Hematopoietic multipotent progenitor cell (in vitro differentiated cells): ENCODE measurements at regions not wholly inside any gene's neighbourhood (a gene's known extent, or its start where the extent isn't known, plus 50 kb on each side); places are given as distances from the start of the nearest gene placed in this dataset.

Experiments used
- DNase-seq, 3 donors: peaks; one replicate each; pipeline ENCODE4 v3.0.0-alpha.2; 2011 to 2015; ENCODE audit warnings: low read depth in 2 of 3, low spot score in 2 of 3

DNA sequence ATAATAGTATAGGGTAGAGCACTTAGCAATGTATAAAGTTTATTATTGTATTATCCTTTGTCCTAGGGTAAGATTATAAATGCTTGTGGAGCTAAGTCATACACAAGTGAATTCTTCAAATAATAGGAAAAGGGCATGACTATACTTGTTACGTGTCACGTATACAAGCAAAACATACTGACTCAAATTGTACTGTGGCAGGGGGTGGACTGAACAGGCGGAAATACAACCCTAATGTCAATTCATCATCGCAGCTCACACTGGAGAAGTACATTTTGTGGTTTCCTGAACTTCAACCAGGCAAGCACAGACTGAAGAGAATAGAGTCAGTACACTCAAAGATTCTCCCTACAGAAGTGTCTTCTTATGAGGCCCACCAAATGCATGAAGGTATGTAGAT lies 201.0 kb downstream of the MBD2 start:
- DNase-seq = peak in 1 of 3 donors; percentile 33

DNA sequence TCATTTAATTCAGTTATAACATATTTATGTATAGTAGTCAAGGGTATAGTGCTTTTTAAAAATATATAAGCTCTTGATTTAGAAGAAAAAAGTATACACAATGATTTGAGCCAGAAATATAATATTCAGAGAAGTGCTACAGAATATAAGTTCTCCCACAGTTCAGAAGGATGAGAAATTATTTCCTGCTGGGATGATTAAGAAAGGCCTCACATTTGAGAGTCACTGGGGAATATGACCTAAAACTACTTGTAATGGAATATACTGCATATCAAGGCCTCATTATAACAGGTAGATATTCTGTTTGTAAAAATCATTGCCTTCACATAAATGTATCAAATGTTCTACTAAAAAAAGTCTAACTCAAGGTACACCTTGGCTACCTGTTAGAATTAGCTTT lies 203.5 kb downstream of the MBD2 start:
- DNase-seq = no peak

DNA sequence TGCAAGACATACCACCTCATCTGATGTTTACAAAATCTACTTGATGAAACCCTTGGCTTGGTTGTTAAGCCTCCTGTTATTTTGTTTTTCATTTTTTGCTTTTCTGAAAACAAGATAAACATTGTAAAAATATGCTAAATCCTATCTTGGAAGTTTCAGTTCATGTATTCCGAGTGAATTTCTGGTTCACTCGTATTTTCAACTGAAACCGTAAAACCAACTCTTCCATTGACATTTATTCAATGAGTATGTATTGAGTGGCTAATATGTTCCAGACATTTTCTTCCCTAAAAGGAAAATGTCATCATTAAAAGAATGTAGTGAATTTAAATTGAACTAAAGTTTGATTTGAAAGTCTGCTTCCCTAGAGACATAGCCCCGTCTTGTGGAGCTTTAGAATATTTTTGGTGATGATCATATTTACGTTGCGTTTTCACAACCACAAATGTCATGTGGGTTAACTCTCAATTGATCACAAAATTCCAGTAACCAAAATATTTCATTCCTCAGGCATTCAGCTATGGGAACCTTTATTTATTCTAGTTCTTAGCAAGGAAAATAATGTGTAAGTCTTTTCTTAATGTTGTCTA lies 204.2 kb downstream of the MBD2 start:
- DNase-seq = no peak

DNA sequence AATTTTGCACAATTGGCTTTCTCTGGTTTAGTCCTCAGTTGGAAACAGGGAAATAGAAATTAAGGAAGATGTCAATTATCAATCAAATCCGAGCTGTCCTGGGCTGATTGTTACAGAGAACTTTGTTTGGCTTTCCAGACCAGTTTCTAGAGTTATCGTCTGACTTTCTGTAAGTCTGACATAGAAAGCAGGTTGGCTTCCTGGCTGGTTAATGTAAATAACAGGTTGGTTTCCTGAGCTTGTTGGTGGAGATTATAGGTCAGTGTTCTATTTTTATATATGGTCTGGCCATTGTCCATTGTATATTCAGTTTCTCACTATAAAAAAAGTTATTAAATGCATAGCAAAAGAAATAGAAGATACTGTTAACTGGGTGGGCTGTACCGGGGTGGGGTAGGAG lies 204.8 kb downstream of the MBD2 start:
- DNase-seq = no peak

DNA sequence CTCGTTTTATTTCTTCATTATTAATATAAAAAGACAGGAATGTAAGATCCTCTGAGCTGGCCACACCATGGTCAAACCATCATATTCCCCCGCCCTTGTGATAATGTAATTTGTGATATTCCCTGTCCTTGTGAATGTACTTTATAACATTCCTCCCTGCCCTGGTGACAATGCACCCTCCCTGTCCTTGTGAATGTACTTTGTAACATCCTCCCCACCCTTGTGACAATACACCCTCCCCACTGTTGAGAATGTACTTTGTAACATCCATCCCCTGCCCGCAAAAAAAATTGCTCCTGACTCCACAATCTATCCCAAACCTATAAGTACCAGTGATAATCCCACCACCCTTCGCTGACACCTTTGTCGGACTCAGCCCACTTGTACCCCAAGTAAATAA lies 211.0 kb downstream of the MBD2 start:
- no peak for DNase-seq

DNA sequence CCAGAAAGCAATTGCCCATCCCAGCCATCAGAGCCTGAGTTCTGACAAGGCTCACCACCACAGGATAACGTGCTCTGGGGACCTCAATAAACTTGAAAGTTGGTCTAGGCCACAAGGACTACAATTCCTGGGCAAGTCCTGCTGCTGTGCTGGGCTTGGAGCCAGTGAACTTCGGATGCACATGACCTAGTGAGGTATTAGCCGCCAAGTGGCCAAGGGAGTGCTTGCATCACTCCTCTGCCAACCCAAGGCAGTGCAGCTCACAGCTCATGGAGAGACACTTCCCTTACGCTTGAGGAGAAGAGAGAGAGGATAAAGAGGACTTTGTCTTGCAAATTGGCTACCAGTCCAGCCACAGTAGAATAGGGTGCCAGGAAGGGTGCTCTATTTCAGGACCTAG lies 219.6 kb downstream of the MBD2 start:
- no peak for DNase-seq

DNA sequence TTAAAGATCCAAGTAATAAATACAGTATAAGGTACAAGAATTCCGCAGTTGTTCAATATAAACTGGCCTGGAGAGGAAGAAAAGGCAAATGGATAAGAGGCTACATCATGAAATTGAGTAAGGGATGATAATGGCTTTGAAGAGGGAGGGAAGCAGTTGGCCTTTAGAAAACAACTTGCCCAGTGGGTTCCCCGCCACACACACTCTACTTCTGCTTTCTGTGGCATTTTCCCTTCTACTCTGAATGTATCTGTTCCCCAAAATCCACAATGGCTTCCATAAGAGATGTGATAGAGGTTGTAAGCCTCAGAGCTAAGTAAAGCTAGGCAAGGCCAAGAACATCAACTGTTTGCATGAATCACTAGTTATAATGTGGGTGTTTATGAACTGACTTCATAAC lies 221.3 kb downstream of the MBD2 start:
- no peak for DNase-seq

DNA sequence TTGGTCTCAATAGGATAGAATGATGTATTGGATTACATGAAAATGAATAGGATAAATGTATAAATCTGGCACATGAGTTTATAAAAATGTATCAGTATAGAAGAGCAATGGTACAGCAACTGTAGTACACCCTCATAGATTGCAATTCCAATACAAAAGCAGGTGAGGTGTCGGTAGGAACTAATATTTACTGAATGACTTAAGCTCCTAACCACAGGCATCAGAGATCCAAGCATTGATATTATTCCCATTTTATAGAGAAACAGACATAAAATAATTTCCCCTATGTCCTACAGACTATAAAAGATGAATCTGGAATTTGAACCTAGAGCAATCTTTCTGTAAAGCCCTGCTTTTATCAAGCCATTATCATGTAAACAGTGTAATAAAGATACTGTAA lies 227.4 kb downstream of the MBD2 start:
- DNase-seq = no peak

DNA sequence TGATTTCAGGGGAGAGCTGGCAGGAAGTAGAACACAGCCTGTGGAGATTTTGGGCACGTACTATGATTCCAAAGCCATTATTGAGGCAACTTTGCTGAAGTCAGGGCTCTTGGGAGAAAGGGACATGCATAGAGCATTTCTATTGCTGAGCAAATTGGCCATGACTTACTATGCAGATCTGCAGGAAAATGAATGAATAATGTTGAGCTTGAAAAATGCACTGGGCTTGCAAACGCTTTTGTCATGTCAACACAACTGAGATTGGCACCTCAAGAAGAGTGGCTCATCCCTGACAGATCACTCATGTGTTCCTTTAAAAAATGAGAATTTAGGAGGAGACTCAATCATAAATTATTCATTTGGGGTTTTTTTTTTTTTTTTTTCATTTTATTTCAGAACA lies 230.5 kb downstream of the MBD2 start:
- DNase-seq = no peak

DNA sequence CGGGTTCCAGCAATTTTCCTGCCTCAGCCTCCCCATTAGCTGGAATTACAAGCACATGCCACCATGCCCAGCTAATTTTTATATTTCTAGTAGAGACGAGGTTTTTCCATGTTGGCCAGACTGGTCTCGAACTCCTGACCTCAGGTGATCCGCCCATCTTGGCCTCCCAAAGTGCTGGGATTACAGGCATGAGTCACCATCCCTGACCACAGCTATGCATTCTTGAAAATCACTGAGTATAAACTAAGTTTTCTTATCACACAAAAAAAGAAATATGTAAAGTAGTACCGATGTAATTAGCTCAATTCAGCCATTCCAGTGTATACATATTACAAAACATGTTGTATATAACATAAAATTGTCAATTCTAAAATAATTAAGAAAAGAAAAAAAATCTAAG lies 232.7 kb downstream of the MBD2 start:
- no peak for DNase-seq

DNA sequence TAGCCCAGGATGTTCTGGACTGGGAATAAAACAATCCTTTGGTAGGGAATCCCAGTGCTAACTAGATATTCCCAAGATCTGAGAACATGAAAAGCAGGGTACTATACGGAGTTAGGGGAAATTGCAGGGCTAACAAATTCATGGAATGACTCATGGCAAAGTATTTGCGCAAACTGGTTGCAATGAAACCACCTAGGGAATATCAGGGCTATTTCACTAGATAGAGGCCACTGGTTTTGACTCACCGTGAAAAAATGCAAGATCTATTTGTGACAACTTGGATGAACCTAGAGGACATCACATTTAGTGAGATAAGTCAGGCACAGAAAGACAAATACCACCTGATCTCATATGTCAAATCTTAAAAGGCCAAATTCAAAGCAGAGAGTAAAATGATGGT lies 233.3 kb downstream of the MBD2 start:
- no peak for DNase-seq

DNA sequence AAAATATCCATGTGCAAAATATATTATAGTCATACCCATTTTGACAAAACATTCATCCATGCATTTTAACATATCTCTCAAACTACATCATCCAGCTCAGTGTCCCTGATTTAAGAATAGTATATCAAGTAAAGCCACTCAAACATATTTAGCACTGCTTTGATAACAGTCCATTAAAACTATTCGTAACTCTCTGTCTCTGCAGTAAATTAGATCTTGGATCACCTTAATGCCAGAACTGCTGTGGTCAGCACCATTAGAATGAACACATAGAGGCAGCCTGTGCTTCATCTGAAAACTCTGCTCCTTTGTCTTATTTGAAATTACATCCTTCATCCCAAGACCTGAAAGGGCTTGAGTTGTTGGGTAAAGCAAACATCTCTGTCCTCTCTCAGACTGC lies 234.0 kb downstream of the MBD2 start:
- DNase-seq = no peak

DNA sequence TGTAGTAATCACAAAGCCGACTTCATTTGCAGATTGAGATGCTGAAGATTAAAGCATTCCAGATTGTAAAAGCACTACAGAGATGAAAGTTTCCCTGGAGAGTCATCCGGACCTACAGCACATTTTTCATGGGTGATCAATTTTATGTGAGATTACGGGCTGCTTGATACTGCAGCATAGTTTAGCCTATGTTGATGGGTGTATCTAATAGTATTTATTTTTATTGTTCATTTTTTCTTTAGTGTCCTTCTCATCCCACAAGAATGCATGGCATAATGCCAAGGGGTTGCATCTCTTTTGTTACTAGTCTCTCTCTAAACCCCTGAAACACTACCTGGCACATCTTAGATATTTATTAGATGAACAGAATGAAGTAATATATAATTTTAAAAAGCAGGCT lies 240.4 kb downstream of the MBD2 start:
- DNase-seq = no peak

DNA sequence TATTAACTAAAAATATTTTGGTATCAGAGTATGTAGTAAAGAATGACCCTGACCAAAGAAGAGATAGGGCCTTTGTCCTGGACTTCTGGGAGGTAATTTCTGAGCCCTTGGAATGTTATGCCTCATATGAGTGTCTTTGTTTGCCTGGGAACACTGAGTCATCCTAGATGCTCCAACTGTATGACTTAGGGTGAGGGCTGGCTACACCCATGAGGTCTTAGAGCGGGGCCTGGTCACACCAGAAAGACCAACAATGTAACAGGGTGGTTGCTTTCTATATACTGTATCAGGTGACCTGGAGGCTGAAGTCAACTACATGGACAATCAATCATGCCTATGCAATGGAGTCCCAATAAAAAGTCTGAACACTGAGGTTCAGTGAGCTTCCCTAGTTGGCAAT lies 253.1 kb downstream of the MBD2 start:
- no peak for DNase-seq

DNA sequence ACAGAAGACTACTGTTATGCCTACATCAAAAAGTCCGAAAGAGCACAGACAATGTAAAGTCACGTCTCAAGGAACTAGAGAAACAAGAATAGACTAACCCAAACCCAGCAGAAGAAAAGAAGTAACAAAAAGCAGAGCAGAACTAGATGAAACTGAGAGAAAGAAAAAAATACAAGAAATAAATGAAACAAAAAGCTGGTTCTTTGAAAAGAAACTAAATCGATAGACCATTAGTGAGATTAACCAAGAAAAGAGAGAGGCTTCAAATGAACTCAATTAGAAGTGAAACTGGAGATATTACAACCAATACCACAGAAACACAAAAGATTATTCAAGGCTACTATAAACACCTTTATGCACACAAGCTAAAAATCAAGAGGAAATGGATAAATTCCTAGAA lies 271.8 kb downstream of the MBD2 start:
- no peak for DNase-seq

DNA sequence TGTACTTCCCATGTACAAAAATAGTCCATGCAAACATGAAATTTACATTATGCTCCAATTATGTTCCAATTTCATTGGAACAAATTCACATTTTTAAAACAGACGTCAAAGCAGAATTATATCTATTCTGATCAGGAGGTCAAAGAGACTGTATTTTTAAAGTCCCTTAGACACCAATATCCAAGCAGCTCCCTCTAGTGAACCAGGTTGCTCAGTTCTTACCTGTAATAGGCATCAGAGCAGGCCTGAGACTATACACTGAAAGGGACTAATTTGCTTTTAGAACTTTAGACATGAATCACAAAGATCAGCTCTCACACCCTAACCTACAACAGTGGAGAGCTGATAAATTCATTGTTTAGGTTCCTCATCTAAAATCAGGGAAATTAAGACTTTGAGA lies 273.9 kb downstream of the MBD2 start:
- no peak for DNase-seq

DNA sequence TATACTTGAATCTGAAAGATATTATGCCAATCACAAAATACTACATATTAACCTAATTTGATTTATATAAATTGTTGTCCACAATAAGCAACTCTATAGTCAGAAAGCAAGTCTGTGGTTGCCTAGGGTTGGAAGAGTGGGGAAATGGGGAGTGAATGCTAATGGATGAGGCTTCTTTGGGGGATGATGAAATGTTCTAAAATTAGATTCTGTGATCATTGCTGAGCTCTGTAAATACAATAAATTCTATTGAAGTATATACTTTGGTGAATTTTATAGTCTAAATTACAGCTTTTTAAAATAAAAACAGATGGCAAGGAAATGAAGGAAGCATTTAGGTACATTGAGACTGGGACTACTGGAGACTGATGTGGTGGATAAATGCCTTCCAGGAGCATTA lies 275.5 kb downstream of the MBD2 start:
- DNase-seq = no peak

DNA sequence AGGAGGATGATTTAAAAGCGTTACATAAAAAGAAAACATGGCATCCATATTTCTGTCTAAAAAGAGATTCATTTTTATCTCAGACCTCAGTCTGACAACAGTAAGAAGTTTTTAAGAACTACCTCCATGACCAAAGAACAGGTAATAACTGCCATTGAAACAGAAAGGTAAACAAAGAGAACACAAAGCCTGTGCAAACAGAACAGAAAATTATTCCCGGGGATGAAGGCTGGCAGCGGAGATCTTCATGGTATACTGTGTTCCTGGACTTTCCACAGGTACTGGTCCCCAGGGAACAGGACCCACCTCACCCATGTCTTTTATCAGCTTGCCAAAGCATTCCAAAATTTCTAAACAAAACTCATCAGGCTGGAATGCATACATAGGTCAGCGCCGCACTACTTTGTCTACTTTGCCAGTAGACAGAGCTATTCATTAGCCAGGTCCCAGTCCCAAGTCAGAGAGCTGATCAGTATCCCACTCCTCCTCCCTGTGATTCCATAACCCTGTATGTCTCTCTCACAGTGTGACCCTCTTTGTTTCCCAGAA lies 277.3 kb downstream of the MBD2 start:
- no peak for DNase-seq

DNA sequence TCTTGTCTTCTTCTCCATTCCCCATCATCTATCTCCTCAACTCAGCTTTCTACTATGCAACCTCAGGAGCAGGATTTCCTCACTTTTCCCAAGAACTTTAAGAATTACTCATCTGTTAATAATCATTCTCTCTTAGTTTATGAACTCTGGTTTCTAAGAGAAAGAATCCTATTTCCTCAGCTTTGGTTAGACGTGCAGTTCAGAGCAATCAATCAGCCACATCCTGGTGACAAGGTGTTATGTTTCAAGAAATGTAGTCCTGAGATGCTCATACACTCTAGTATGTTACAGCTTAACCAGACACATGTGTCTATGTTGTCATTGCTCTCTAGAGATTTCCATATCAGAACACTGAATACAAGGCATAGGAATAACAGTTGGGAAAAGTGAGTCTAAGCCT lies 277.9 kb downstream of the MBD2 start:
- no peak for DNase-seq

DNA sequence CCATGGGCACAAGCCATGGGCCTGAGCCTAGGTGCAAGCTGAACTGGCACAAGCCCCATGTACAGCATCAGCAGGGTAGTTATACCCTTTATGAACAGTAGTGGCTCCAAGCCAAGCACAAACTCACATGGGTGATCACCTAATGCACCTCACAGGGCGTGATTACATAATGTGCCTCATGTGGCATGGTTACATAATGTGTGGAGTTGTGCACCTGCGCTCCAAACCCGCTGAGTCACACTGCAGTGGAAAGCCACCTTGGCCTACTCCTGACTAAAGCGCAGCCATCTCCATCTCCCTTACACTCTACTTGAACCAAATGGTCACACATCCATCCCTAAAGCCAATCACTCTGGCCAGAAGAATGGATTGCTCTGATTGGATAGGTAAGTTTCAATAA lies 279.7 kb downstream of the MBD2 start:
- no peak for DNase-seq

DNA sequence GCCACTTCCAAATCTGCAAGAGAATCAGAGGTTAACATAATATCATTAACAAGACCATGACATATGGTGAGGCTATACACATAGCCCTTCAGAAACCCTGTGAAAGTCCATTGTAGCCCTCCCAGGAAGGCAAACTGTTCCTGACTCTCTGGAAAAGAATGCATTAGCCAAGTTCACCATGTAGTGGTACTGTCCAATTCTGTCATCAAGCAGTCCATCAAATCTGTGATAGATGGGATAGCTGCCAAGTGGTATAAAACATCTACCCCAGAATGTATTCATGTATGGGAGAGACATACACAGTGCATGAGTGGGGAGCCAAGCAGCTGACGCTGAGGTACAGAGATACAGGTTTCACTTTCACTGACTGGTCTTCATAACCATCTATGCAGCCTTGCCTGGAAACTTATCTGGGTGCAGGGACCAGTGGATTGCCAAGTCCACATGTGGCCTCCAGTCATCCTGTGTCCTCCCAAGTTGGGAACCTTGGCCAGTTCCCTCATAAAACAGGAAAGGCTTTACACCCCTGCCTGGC lies 281.1 kb downstream of the MBD2 start:
- no peak for DNase-seq

DNA sequence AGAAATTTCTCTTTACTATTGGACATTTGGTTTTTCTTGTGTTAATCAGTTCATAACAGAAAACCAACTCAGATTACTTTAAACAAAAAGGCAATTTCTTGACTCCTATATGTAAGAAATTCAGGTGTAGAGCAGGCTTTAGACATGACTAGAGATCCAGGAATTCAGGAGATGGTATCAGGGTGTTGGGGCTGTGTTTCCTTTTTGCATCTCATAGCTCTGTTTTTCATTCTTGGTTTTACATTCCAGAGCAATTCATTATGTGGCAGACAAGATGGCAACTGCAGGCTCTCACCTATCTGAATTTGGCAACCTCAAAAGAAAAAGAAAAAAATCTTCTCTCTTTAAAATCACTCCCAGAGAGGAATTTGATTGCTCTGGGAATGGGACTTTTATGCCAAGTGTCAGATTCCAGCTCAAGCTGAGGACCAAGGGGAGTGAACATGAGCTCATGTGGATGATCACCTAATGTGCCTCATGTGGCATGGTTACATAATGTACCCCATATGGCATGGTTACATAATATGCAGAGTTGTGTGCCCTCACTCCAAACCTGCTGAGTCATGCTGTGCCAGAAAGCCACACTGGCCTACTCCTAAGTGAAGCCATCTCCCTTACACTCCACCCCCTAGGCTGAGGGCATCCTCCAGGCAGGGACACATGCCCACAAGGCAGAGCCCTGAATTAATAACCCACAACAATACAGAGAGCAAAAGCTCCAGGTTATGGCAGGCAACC lies 282.7 kb downstream of the MBD2 start:
- DNase-seq = no peak
